Natural killer cell (primary cell): ENCODE measurements at regions not wholly inside any gene's neighbourhood (a gene's known extent, or its start where the extent isn't known, plus 50 kb on each side); places are given as distances from the start of the nearest gene placed in this dataset.

ENCODE experiments used
- ATAC-seq, 3 donors: fragments of 150-1000 bp in 2 of 3; fragments of 200-7000 bp in 1 of 3; cut with Tn5 transposase; 1 replicate in 1 of 3; 2 replicates in 2 of 3; pipeline ENCODE4 v1.10.0; 2021; ENCODE audit warnings: mild to moderate bottlenecking in 2 of 3, moderate library complexity in 2 of 3
- DNase-seq, 2 donors: peaks; one replicate each; pipeline versions ENCODE4 v3.0.0 to v3.0.0-alpha.2; 2013 to 2021; ENCODE audit warnings: mixed read lengths in 1 of 2
- H3K27ac ChIP-seq: one replicate; pipeline ENCODE4 v1.5.1; 2013; ENCODE audit warnings: mild to moderate bottlenecking, low read length
- H3K27me3 ChIP-seq: one replicate; pipeline ENCODE4 v1.6.1; 2013; ENCODE audit warnings: low read length; ENCODE audit not compliant: control insufficient read depth, insufficient read depth
- H3K36me3 ChIP-seq: one replicate; pipeline ENCODE4 v1.6.1; 2013; ENCODE audit warnings: low read length; ENCODE audit not compliant: control insufficient read depth, insufficient read depth
- H3K4me1 ChIP-seq: one replicate; pipeline ENCODE4 v1.6.1; 2013; ENCODE audit warnings: low read length; ENCODE audit not compliant: control insufficient read depth, insufficient read depth
- H3K4me3 ChIP-seq: one replicate; pipeline ENCODE4 v1.5.1; 2013; ENCODE audit warnings: low read length
- H3K9me3 ChIP-seq: one replicate; pipeline ENCODE4 v1.6.1; 2013; ENCODE audit warnings: low read length; ENCODE audit not compliant: control insufficient read depth, insufficient read depth
- H3K27ac Mint-ChIP-seq, 2 donors: one replicate each; pipeline ENCODE4 v1.8.0; 2022; ENCODE audit warnings: mild to moderate bottlenecking in 2 of 2, mixed read lengths in 2 of 2, moderate library complexity in 1 of 2
- H3K27me3 Mint-ChIP-seq, 2 donors: one replicate each; pipeline ENCODE4 v1.8.0; 2022; ENCODE audit warnings: low read depth in 2 of 2, mixed read lengths in 2 of 2
- H3K36me3 Mint-ChIP-seq: one replicate; pipeline ENCODE4 v1.8.0; 2022; ENCODE audit warnings: mixed read lengths
- H3K4me1 Mint-ChIP-seq, 2 donors: one replicate each; pipeline ENCODE4 v1.8.0; 2022; ENCODE audit warnings: mixed read lengths in 2 of 2
- H3K4me3 Mint-ChIP-seq: one replicate; pipeline ENCODE4 v1.8.0; 2022; ENCODE audit warnings: mild to moderate bottlenecking, moderate library complexity, mixed read lengths
- H3K9me3 Mint-ChIP-seq, 2 donors: one replicate each; pipeline ENCODE4 v1.8.0; 2022; ENCODE audit warnings: mixed read lengths in 2 of 2
- WGBS: methylation state at CpG from one replicate; pipeline ENCODE4 v1.1.7; 2013; ENCODE audit warnings: missing lambda C conversion rate; ENCODE audit not compliant: insufficient coverage; 5-methylcytosine and 5-hydroxymethylcytosine counted together
- intact Hi-C: fragments of 100-400 bp; cut with micrococcal nuclease; formaldehyde crosslinking; loops from one replicate; pipeline ENCODE4 v1.14.2; 2022
- TF ChIP-seq, protein P1 (sequence below): fragments of 200-600 bp; IDR thresholded peaks from one replicate; pipeline ENCODE4 v1.8.0; 2022; ENCODE audit warnings: antibody characterized with exemption

DNA sequence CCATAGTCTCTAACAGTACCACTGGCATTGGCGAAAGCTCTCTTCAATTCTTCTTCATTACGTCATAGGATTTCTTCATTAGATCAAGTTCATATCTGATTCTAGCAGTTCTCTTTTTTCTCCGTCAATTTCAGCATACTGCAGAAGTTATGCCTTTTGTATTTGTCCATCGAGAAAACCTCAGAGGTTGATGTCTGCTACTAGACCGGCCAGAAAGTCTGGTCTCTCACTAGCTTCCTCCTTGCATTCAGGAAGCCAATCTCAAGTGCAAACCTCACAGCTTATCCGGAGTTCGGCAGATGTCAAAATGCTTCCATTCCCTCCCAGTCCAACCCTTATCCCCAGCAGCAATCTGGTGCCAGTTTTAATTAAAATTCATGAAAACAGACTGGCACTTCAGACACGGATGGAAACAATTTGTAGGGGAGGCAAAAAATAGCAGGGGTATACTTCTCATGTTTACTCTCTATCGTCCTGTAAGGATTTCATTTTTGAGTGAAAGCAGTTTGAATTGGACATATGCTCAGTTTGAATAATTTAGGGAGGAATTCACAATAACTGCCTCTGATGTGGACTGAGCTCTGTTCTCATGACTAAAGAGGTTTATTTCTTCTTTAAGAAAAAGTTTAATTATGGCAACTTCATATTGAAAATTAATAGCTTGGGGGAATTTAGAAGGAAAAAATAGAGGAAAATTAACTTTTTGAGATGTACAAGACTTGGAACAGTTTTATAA, 56.4 kb upstream of the TMC1 start:
- TF ChIP-seq, protein P1, sequence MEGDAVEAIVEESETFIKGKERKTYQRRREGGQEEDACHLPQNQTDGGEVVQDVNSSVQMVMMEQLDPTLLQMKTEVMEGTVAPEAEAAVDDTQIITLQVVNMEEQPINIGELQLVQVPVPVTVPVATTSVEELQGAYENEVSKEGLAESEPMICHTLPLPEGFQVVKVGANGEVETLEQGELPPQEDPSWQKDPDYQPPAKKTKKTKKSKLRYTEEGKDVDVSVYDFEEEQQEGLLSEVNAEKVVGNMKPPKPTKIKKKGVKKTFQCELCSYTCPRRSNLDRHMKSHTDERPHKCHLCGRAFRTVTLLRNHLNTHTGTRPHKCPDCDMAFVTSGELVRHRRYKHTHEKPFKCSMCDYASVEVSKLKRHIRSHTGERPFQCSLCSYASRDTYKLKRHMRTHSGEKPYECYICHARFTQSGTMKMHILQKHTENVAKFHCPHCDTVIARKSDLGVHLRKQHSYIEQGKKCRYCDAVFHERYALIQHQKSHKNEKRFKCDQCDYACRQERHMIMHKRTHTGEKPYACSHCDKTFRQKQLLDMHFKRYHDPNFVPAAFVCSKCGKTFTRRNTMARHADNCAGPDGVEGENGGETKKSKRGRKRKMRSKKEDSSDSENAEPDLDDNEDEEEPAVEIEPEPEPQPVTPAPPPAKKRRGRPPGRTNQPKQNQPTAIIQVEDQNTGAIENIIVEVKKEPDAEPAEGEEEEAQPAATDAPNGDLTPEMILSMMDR: no peak
- DNase-seq: no peak

DNA sequence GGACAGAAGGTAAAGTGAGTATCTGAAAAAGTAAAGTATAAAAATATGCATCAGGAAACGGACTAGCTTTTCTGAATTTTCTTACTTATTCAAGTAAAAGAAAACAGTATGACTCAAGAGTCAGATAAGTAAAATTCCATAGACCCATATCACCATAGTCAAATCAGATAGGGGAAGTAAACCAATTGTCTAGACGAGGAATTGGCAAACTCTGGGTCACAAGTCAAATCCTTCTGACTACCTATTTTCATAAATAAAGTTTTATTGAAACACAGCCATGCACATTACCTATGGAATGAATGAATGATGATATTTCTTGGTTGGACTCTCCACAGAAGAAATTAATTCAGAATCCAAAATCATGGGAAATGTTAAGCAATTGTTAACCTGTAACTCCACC, 59.1 kb upstream of the TMC1 start:
- intact Hi-C loops: no loop called here
- H3K9me3 Mint-ChIP-seq: no peaks in the 10 kb centered on the region
- H3K36me3 ChIP-seq: no peaks in the 10 kb centered on the region

More for the DNA sequence above, 56.4 kb upstream of the TMC1 start:
- Histone ChIP-seq H3K4me1 (no peaks in the 10 kb centered on the region), H3K27me3 (no peaks in the 10 kb centered on the region), H3K27ac (no peak overlapping the region), H3K9me3 (no peaks in the 10 kb centered on the region), H3K36me3 (no peaks in the 10 kb centered on the region), H3K4me3 (no peak overlapping the region)
- intact Hi-C loops: no loop called here
- ATAC-seq: peak; percentile 36 to 88 (median 75)
- no peaks in the 10 kb centered on the region for H3K9me3 Mint-ChIP-seq
- peaks cover 12 to 14% of the 10 kb centered on the region in 2 donors for H3K4me1 Mint-ChIP-seq
- peak overlapping the region; percentile 29 for H3K4me3 Mint-ChIP-seq
- H3K27me3 Mint-ChIP-seq: no peaks in the 10 kb centered on the region
- H3K36me3 Mint-ChIP-seq: no peaks in the 10 kb centered on the region
- 16% methylated on average over 8 of the region's 9 CpGs for WGBS
- peak overlapping the region in 1 of 2 donors; percentile 70 for H3K27ac Mint-ChIP-seq

DNA sequence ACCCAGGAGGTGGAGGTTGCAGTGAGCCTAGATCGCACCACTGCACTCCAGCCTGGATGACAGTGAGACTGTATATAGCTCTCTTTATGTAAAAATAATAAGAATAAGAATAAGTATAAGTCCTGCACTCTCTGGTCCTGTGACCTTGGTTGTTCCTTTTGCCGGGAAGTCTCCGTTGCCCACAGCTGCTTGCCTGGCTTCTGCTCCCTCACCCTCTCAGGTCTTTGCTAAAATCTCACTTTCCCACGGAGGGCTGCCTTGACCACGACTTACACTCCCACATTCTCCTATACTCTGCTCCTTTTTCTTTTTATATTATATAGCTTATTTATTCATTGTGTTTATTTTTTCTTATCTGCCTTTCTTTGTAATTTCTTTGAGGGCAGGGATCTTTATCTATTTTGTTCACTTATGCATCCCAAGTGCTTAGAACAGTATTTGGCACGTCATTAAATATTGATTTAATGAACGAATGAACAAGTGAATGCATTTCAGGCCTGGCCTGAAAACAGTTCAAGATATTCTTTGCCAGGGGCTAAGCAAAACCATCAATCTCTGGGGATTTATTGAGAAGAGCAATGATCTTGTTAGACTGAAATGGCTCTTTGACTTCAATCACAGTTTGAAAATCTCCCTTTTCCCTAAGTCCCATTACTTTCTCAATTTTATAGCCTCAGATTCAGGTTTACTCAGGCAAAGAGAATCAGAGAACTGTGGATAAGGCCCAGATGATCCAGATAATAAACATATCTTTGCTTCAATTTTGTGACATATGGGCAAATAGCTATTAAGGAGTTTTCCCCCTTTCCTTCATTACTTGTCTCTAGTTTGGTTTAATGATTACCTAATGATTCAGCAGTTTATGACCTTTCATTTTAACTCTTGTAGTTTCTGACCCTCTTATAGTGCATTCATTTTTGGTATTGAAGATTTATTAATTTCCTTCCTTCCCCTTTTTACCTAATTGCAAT, 60.8 kb upstream of the TMC1 start:
- Histone ChIP-seq H3K9me3 (no peaks in the 10 kb centered on the region), H3K27ac (no peak overlapping the region), H3K4me3 (no peak overlapping the region), H3K27me3 (no peaks in the 10 kb centered on the region), H3K36me3 (no peaks in the 10 kb centered on the region), H3K4me1 (no peaks in the 10 kb centered on the region)
- Mint-ChIP-seq H3K9me3 (no peaks in the 10 kb centered on the region), H3K27ac (no peak overlapping the region), H3K4me1 (peaks cover 12 to 13% of the 10 kb centered on the region in 2 donors), H3K4me3 (no peak overlapping the region), H3K27me3 (no peaks in the 10 kb centered on the region), H3K36me3 (no peaks in the 10 kb centered on the region)
- WGBS: 98% methylated on average over 4 of the region's 7 CpGs
- ATAC-seq: no peak
- TF ChIP-seq, protein P1: no peak
- intact Hi-C loops: no loop called here
- DNase-seq: no peak

More for the DNA sequence above, 59.1 kb upstream of the TMC1 start:
- no peaks in the 10 kb centered on the region for H3K27me3 ChIP-seq
- no peaks in the 10 kb centered on the region for H3K9me3 ChIP-seq
- no peak overlapping the region for H3K4me3 ChIP-seq
- Mint-ChIP-seq H3K4me3 (no peak overlapping the region), H3K4me1 (peaks cover 12 to 14% of the 10 kb centered on the region in 2 donors), H3K27ac (no peak overlapping the region), H3K36me3 (no peaks in the 10 kb centered on the region), H3K27me3 (no peaks in the 10 kb centered on the region)
- WGBS: no CpG with 5 or more reads among the region's 2 CpGs
- DNase-seq: no peak
- no peak for ATAC-seq
- TF ChIP-seq, protein P1: no peak
- H3K27ac ChIP-seq: no peak overlapping the region
- H3K4me1 ChIP-seq: no peaks in the 10 kb centered on the region
